Activated T-cell treated with anti-CD3 and anti-CD28 coated beads, Interleukin-2, amount 50 U/mL, for 1 hour (primary cell): ENCODE measurements at regions not wholly inside any gene's neighbourhood (a gene's known extent, or its start where the extent isn't known, plus 50 kb on each side); places are given as distances from the start of the nearest gene placed in this dataset.

Source experiments
- DNase-seq: peaks from one replicate; pipeline ENCODE4 v3.0.0-alpha.2; 2020

- no peak for DNase-seq
Observed at GRCh38 chr1:36743286-36744005, 260.7 kb upstream of the CSF3R start.

- DNase-seq: no peak
Observed at GRCh38 chr1:36741066-36741465, 258.4 kb upstream of the CSF3R start.

GRCh38 chr1:36740446-36740845 is 257.7 kb upstream of the CSF3R start:
- no peak for DNase-seq

GRCh38 chr1:36739703-36740289 is 257.1 kb upstream of the CSF3R start:
- no peak for DNase-seq

GRCh38 chr1:36738245-36738644 is 255.5 kb upstream of the CSF3R start:
- DNase-seq: no peak

GRCh38 chr1:36737767-36738166 is 255.1 kb upstream of the CSF3R start:
- no peak for DNase-seq

- DNase-seq: no peak
Observed at GRCh38 chr1:36737038-36737555, 254.4 kb upstream of the CSF3R start.

- no peak for DNase-seq
Observed at GRCh38 chr1:36735939-36736730, 253.4 kb upstream of the CSF3R start.

GRCh38 chr1:36735436-36735835 is 252.7 kb upstream of the CSF3R start:
- no peak for DNase-seq

- DNase-seq: no peak
Observed at GRCh38 chr1:36734356-36734755, 251.6 kb upstream of the CSF3R start.

GRCh38 chr1:36733748-36734147 is 251.0 kb upstream of the CSF3R start:
- no peak for DNase-seq

GRCh38 chr1:36732015-36732356 is 249.3 kb upstream of the CSF3R start:
- DNase-seq: no peak

GRCh38 chr1:36731226-36732014 is 248.7 kb upstream of the CSF3R start:
- no peak for DNase-seq

- no peak for DNase-seq
Observed at GRCh38 chr1:36730599-36730998, 247.9 kb upstream of the CSF3R start.

GRCh38 chr1:36729716-36730510 is 247.2 kb upstream of the CSF3R start:
- no peak for DNase-seq

- no peak for DNase-seq
Observed at GRCh38 chr1:36729289-36729688, 246.6 kb upstream of the CSF3R start.

GRCh38 chr1:36728846-36729245 is 246.1 kb upstream of the CSF3R start:
- DNase-seq: no peak

- no peak for DNase-seq
Observed at GRCh38 chr1:36728051-36728450, 245.3 kb upstream of the CSF3R start.

GRCh38 chr1:36725151-36725550 is 242.4 kb upstream of the CSF3R start:
- no peak for DNase-seq

GRCh38 chr1:36723813-36724212 is 241.1 kb upstream of the CSF3R start:
- DNase-seq: no peak

GRCh38 chr1:36722871-36723270 is 240.2 kb upstream of the CSF3R start:
- DNase-seq: no peak

- DNase-seq: no peak
Observed at GRCh38 chr1:36721261-36721660, 238.5 kb upstream of the CSF3R start.
